ENCODE measurements at regions not wholly inside any gene's neighbourhood (a gene's known extent, or its start where the extent isn't known, plus 50 kb on each side); places are given as distances from the start of the nearest gene placed in this dataset.

- TF ChIP-seq, protein P1, sequence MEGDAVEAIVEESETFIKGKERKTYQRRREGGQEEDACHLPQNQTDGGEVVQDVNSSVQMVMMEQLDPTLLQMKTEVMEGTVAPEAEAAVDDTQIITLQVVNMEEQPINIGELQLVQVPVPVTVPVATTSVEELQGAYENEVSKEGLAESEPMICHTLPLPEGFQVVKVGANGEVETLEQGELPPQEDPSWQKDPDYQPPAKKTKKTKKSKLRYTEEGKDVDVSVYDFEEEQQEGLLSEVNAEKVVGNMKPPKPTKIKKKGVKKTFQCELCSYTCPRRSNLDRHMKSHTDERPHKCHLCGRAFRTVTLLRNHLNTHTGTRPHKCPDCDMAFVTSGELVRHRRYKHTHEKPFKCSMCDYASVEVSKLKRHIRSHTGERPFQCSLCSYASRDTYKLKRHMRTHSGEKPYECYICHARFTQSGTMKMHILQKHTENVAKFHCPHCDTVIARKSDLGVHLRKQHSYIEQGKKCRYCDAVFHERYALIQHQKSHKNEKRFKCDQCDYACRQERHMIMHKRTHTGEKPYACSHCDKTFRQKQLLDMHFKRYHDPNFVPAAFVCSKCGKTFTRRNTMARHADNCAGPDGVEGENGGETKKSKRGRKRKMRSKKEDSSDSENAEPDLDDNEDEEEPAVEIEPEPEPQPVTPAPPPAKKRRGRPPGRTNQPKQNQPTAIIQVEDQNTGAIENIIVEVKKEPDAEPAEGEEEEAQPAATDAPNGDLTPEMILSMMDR (IDR thresholded peaks at IDR 0.05 in 4 of 5, conservative IDR thresholded peaks at IDR 0.05 in 1 of 5), result no peak
- TF ChIP-seq POLR2A (IDR thresholded peaks at IDR 0.05), result no peak
Observed at GRCh38 chr12:125861299-125862281, 796.4 kb downstream of the AACS start.

Data from gastrocnemius medialis (tissue), 4 donors.